Hematopoietic multipotent progenitor cell treated with erythropoietin and hydrocortisone succinate and interleukin-3 and kit ligand, for 4 days (in vitro differentiated cells): ENCODE measurements at regions not wholly inside any gene's neighbourhood (a gene's known extent, or its start where the extent isn't known, plus 50 kb on each side); places are given as distances from the start of the nearest gene placed in this dataset.
A peak's percentile ranks its signal among the peaks of the same experiment; 100 is the strongest.

Source experiments
- DNase-seq: peaks from one replicate; pipeline ENCODE4 v3.0.0-alpha.2; 2015

DNA sequence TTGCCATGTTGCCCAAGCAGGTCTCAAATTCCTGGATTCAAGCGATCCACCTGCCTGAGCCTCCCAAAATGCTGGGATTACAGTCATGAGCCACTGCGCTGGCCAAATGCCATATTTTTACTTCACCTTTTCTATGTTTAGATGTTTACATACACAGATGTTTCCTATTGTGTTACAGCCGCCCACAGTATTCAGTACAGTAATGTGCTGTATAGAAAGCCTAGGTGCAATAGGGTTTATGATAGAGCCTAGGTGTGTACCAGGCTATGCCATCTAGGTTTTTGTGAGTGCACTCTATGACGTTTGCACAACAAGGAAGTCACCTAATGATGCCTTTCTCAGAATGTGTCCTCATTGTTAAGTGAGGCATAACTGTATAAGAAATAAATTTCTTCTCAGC is 153.4 kb downstream of the CHRM3 start:
- no peak for DNase-seq

DNA sequence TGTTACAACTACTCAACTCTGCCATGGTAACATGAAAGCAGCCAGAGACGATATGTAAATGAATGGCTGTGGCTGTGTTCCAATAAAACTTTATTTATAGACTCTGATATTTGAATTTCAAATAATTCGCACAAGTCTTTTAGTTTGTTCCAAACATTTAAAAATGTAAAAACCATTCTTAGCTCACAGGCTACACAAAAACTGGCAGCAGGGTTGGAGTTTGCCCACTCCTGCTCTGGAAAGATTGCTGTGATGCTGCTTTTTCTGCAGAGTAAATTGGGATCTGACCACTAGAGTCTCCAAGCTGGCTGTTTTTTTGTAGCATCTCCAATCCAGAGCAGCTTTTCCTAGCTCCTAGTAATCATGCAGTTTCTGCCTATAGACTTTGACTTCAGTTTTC is 157.5 kb downstream of the CHRM3 start:
- DNase-seq, result no peak

DNA sequence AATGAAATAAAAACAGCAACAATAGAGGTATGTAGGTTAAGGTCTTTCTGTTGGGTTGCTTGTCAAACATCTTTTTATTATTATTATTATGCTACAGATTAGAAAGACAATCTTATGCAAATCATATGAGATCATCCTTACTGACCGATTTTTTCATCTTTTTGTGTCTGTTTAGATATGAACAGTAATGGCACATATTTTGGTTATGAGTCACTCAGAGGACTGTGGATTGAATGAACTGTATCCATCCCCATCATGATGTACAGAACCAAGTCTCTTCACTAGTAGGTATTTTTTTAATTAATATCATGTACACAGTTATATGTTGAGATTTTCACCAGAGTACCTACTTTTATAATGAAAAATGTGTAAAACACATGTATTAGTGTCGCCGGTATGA is 159.1 kb downstream of the CHRM3 start:
- no peak for DNase-seq

DNA sequence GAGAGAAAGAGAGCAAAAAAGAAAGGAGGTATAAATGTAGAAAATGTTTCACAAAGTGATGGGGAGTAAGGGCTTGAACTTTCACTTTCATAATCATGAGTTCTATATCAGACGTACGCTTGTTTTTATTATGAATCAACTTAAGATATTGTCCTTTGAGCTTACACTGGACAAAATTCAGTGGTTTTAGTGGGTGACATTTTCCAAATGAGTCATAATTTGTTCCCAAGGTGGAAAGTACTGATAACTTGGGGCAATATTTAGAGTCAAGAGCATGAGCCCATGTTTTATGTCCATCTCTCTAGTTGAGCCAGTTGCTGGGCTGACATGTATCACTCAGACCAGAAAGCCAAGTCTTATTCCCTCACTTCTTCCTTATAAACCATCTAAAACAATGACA is 161.6 kb downstream of the CHRM3 start:
- peak; percentile 86 for DNase-seq

DNA sequence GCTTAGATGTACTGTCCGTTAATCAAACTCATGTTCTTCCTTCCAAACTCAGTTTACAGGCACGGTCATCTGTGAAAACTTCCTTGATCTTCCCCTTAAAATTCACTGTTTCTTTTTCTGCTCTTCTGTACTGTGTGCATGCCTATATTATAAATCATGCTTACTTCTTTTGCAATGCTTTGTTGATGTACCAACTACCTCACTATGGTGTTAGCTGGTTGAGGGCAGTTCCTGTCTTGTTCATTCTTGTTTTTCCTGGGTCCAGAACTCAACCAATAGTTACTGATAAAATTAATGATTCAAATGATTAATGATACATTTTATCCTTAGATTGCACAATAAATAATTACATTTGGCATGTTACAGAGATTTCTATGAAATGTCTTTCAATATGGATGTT is 163.8 kb downstream of the CHRM3 start:
- no peak for DNase-seq

DNA sequence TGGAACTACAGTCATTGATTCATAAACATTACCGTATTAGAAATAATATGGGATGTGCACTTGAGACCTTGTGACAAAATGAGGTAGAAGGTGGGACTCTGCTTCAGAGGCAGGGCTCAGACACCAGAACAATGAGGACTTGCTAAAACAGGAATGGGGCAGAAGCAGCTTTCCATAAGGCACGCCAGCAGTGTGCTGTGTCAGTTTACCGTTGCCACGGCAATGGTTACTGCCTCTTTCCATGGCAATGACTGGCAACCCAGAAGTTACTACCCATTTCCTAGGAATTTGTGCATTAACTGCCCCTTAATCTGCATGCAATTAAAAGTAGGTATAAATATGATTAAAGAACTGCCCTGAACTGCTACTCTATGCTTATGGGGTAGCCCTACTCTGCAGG is 169.0 kb downstream of the CHRM3 start:
- DNase-seq, result no peak

DNA sequence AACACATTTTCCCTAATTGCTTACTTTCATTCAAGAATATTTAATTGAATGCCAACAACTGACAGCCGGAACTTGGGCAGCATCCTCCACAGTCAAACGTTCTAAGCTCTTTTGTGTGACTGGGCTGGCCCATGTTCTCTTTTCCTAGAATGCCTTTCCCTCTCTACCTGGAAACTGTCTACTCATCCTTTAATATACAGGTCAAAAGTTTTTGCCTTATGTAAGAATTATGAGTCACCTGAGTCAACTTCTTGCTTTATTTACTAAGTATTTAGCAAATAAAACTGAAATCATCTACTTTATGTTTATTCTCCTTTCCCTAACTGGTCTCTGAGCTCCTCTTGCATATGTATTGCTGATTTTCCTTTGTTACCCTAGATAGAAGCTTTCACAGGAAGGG is 172.2 kb downstream of the CHRM3 start:
- DNase-seq, result no peak

DNA sequence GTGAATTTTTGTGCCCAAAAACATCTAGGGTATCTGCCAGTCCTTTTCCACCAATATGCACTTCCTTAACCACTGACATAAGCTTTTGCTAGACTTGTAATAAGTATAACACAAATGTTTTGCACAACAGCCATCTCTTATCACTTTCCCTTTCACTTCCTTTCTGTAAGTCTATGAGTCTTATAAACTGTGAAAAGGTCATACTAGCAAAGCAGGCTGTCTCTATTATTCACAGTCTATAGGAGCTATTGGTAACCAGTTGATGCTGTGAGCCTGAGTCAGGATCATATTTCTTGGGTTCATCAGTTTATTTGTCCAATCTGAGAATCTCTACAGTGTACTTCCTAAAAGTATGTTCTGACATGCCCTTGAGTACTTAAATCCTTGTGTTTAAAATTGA is 172.6 kb downstream of the CHRM3 start:
- peak; percentile 52 for DNase-seq

DNA sequence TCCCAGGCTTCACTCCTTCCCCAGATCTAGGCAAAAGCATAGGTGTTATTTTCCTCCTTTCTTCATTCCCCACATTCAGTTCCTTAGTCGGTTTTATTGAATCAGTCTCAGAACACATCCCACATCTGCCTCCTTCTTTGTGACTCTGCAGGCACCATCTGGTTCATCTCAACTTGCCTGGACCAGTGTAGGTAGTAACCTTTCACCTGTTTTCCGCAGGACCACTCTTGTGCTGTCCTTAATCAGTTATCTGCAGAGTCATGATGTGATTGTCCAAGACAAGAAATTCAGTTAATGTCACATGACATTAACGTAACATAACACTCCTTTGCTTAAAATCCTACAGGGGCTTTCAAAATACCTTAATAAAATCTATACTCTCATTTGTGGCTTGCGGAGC is 174.6 kb downstream of the CHRM3 start:
- no peak for DNase-seq

DNA sequence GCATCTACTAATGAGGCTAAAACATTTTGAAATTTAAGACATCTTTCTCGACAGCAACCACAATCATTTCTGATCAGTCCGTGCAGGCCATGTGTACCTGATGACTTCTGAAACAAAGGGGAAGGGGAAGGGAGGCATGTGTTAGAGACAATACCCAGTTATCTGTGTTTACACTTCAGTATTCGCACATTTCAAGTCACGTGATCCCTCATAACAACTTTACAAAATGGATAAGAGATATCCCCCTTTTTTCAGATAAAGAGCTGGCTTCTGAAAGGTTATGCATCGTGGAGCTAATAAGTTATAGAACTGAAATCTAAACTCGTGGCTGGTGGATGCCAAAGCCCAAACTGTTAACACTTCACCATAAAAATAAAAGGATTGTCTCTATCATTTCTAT is 175.7 kb downstream of the CHRM3 start:
- DNase-seq, result no peak

DNA sequence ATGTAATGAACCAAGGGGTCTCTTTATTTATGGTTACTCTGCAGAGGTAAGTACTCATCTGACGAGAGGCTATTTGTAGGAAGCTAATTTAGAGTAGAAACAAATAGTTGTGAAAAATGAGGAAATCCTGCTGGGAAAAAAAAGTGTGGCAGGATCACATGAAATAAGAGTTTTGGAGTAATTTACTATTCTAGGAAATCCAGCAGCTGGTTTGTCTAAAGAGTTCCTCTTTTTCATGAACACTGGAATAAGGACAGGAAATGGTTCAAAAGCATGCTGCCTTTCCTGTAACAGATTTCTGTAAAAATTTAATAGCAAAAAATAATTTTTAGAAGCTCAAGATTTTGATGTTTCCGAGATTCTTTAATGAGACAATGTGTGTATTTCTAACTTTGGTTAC is 177.3 kb downstream of the CHRM3 start:
- DNase-seq, result peak; percentile 63

DNA sequence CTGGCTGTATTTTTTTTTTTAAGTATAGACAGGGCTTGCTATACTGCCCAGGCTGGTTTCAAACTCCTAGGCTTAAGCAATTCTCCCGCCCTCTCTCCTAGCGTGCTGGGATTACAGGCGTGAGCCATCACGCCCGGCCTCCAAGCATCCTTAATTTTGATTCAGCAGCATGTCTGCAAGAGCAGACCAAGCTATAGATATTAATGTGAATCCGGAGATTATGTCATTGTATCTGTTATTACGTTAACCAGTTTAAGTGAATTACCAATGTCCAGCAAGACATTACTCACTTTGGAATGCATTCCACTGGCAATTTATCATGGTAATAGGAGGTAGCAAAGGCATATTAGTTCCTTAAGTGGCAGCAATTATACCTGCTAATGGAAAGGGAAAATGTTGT is 179.7 kb downstream of the CHRM3 start:
- DNase-seq, result no peak

DNA sequence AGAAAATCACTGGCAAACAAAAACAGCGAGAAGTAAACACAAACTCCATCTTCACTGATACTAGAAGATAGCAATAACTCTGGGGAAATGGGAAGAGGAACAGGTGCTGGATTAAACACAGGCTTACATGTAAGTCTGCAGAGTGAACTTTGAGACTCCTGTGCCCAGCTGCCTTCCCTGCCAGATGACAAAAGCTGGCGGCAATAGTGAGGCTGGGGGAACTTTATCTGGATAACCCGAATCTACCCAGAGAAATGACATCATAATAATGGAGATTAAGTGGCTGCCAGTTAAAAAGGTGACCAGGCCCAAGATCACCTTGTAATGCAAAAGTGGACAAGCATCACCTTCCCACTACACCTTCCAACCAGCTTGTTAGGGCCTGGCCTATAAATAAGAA is 184.5 kb downstream of the CHRM3 start:
- DNase-seq, result no peak

DNA sequence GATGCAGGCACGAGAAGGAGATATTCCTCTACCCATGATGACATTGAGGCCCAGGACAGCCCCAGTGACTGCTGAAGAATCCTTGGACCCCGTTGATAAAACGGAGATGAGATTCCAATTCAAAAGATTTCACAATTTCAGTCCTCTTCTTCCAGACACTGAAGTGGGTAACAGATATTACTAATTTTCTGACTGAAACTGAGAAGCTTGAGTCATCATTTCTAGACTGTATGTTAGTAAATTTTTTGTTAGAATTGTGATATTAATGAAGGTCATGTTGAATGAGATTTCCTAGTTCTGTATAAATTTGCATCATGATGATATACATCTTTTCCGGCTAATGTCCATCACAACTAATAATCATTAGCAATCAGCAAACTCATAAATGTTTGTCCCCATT is 185.8 kb downstream of the CHRM3 start:
- no peak for DNase-seq

DNA sequence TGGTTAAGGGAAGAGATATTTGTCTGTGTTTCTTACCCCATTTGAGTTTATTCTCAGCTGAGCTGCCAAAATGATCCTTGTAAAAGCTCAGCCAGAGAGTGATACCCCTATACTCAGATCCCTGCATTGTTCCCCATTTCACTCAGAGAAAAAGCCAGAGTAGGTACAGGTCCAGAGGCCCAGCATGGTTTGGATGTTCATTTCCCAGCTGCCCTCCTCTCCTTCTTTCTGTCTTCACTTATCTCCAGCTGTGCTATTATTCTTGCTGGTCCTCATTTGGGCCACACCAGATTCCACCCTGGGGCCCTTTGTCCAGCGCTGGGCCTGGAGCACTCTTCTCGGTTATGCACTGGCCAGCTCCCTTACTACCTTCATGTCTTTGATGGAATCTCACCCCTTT is 187.7 kb downstream of the CHRM3 start:
- no peak for DNase-seq

DNA sequence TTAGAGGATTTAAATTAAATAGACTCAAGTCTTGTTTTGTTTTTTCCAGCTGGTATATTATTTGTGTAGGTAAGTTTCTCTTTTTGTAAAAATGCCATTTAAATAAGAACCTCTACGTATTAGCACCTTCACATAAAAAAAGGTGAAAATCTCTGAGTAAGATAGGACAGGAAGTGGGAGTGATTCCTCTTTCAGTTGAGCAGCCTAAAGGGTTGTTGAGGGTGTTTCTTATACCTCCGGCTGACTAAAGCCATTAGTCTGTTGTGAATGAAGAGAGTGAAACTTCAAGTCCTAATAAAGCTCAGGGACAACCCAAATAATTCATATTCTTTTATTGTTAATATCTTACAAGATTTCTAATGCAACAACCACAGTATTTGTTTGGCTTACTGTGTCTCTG is 188.7 kb downstream of the CHRM3 start:
- no peak for DNase-seq

DNA sequence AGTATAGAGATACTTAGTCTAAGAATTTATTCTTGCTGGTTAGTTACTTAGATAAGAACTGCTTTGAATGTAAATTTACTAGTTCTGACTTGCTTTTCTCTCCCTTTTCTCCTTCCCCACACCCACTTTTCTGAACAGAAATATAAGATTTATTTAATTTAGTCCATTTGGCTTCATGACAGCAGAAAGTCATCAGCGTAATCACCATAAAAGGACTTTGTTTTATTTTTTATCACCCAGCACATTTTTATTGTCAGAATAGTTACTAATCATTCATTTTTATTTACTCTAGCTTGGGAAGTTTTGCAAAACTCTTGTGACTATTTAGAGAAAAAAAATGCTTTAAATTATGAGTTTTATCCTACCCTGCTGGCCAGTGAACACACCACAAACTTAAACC is 197.2 kb downstream of the CHRM3 start:
- no peak for DNase-seq

DNA sequence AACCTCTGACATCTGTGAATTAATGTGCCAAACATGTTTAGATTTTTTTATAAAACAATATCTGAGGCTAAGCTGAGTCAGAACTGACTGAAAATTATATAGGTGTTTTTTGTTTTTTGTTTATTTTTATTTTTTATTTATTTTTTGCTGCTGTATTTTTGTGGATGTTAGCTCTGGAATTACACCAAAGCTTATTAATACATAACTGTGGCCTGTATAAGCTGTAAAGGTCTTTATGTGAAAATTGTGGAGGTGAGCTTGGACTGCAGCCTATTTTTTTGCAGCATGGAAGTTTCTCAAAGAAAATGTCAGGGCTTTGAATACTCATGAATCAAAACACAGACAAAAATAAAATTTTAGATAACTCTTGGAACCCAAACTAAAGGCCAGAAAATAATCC is 199.8 kb downstream of the CHRM3 start:
- no peak for DNase-seq

DNA sequence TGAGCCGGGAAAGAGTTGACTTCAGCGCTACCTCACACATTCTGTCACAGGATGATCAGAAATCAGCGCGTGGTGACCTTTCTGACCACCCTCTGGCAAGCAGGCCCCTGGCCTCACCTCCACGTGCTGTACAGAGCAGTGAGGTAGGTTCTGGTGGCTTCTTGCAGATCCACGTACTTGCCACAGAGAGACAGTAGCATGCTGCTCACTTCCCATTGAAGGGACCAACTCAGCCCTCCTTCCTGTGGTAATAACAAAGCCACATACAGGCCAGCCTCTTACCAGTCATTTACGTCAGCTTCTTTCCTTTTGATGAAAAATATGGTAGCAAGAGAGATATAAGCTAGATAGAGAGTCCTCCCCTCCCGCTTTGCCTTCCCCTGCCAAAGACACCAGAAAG is 200.7 kb downstream of the CHRM3 start:
- peak; percentile 71 for DNase-seq

DNA sequence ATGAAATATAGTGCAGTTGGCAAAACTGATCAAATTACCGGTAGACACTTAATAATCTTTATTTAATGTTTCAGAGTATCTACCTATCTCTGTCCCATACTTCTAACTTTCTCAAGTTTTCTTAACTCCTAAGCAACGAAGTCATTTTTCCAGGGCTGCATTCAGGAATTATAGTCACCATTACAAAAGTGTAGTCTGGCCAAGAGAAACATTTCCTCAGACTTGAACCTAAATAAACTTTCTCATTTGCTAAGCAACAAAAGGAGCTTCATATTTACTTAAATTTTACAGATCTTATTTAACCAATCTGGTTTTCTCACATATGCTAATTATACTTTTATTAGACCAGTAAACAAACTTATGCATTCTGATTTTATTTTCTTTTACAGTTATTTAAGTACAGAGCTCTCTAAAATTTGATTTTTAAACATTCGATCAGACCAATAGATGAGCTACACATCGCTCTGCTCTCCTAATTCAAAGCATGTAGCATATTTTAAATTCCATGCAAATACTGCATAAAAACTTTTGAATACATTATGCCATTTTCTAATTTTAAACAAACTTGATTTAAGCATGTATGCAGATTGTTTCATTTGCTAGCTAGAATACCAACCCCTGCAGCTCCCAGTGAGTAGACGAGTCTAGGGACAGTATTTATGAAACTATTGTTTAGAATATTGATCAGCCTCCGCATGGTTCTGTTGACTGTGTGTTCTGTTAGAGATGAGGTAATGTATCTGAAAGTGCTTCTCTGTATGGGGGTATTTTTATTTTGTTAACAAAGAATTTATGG is 201.4 kb downstream of the CHRM3 start:
- DNase-seq, result no peak

DNA sequence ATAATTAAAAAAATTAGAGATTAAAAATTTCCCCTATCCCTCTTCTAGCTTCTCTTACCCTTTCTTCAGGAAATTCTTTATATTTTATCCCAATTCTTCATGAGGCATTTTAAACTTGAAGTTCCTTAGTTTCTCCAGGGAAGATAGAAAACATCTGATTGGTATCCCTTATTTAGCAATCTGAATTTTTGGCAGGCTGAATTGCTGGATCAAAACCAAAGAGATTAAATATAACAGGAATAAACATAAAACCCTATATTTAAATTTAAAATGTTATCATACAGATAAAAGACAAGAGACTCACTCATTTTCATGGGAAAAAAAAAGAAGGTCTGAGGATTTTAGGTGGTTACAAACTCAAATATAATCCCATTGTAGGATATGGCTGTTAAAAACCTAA is 204.2 kb downstream of the CHRM3 start:
- no peak for DNase-seq

DNA sequence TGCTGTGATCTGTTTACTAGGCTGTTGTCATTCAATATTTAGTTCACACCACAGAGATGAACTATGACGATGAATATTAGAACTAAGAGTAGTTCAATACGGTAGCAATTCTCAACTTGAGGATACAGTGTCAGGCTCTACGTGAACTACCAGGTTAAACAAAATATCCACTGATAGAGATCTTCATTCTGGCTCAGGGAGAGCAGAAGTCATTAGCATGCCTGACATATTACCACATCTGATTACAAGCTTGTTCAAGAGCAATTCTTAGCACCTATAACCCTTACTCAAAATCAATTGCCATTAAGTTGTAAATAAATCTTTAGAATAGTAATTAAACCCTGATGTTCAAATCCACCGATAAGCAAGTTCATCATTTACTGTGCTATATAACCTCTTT is 207.2 kb downstream of the CHRM3 start:
- DNase-seq, result no peak

DNA sequence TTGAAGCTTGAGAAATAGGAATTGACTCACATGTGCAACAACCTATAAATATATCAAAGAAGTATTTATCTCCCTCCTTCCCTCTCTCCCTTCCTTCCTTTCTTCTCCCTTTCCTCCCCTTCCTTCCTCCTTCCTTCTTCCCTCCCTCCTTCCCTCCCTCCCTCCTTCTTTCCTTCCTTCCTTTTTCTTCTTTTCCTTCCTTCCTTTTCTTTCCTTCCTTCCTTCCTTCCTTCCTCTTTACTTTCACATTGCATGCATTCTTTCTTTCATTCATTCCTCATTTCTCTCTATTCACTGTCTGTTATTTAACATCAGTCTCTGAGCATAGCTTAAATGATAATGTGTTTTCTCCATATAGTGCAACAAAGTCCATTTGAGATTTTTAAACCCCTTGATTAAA is 214.2 kb downstream of the CHRM3 start:
- no peak for DNase-seq

DNA sequence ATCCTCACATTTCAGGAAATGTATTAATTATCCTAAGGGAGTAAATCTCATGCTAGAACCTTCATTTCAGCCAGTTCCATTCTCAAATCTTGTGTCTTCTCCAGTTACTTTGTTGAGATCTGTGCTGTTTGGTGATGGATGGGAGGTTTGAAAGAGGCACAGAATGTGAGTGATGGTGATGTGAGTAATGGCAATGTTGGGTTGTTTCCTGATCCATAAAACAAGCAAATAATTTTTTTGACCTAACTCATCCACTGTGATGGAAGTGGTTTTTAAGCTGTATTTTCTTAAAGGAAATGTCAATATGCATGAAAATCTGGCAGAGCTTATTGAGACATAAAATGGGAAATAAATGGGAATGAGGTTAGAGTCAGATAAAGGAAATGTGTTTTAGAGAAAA is 214.7 kb downstream of the CHRM3 start:
- no peak for DNase-seq

DNA sequence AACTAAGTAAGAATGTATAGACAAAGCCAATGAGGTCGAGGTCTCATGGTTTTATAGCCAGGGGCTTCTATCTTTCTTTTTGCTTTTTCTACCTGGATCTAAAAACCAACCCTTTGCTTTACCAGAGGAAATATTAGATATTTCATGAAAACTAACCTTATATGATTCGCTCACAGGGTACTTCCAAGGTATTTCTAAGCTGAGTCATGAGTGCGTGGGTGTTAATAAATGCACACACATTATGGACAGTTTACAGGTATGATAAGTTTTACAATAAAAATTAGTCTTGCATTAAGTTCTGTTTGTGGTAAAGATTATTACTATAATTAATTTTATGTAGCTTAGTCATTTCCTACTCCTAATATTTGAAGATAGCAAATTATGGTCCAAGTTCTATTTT is 217.2 kb downstream of the CHRM3 start:
- no peak for DNase-seq
